GM12878 (cell line): ENCODE measurements at regions not wholly inside any gene's neighbourhood (a gene's known extent, or its start where the extent isn't known, plus 50 kb on each side); places are given as distances from the start of the nearest gene placed in this dataset.

Experiments
- ATAC-seq: fragments of 200-7000 bp; cut with Tn5 transposase; 3 replicates; pipeline ENCODE4 v1.9.1; 2020; ENCODE audit warnings: mild to moderate bottlenecking, moderate library complexity
- BruUV-seq: library from RNA; stranded (reverse); fragments of 400-500 nt; replicated peaks from 2 replicates; lab custom pipeline; 2021; lab: Mats Ljungman, UMichigan
- CTCF ChIA-PET: fragments of 300-600 bp; sonication (Branson Sonifier 250); formaldehyde crosslinking; extraction: SDS; loops from one replicate; lab custom pipeline; 2021; ENCODE audit warnings: inconsistent platforms; lab: Yijun Ruan, JAX
- POLR2A ChIA-PET: fragments of 350-600 bp; formaldehyde crosslinking; extraction: SDS; loops from one replicate; lab custom pipeline; 2021; ENCODE audit warnings: inconsistent platforms; lab: Charles Lee
- RAD21 ChIA-PET: fragments of 300-600 bp; sonication (Branson Sonifier 250); formaldehyde crosslinking; loops from one replicate; lab custom pipeline; 2023; ENCODE audit warnings: antibody characterized with exemption; ENCODE audit not compliant: unreplicated experiment; lab: Charles Lee
- SMC1A ChIA-PET: fragments of 300-600 bp; sonication (Branson Sonifier 250); formaldehyde crosslinking; loops from one replicate; lab custom pipeline; 2023; ENCODE audit not compliant: unreplicated experiment, uncharacterized antibody; lab: Charles Lee
- DNase-seq: peaks from one replicate; pipeline ENCODE4 v3.0.0-alpha.2; 2011; ENCODE audit warnings: low read depth, low spot score
- FAIRE-seq: peaks from 3 replicates; lab custom pipeline; 2011; peaks lifted over from hg19 to GRCh38; lab: Jason Lieb, UNC
- H2AFZ ChIP-seq: 2 replicates; pipeline ENCODE4 v1.6.0; 2011; ENCODE audit warnings: low read depth, low read length, control low read depth; ENCODE audit not compliant: control insufficient read depth
- H3K27ac ChIP-seq: 2 replicates; pipeline ENCODE4 v1.5.1; 2011; ENCODE audit warnings: control low read depth; ENCODE audit not compliant: control insufficient read depth, insufficient read depth
- H3K27me3 ChIP-seq, 2 experiments: replicated peaks in 1 of 2; 2 replicates each; pipeline versions ENCODE4 v1.6.0 to v1.6.1; 2011; ENCODE audit warnings: low read length in 1 of 2; ENCODE audit not compliant: control insufficient read depth in 2 of 2, insufficient read depth in 2 of 2
- H3K36me3 ChIP-seq, 2 experiments: 2 replicates each; pipeline ENCODE4 v1.5.1; 2011; ENCODE audit warnings: low read length in 1 of 2; ENCODE audit not compliant: control insufficient read depth in 2 of 2, insufficient read depth in 2 of 2
- H3K4me1 ChIP-seq: 2 replicates; pipeline ENCODE4 v1.6.1; 2011; ENCODE audit warnings: mild to moderate bottlenecking, low read length, moderate library complexity, mixed read lengths; ENCODE audit not compliant: control insufficient read depth, insufficient read depth
- H3K4me2 ChIP-seq: 2 replicates; pipeline ENCODE4 v1.6.0; 2011; ENCODE audit warnings: control low read depth; ENCODE audit not compliant: control insufficient read depth, insufficient read depth
- H3K4me3 ChIP-seq: fragments of 200-600 bp; sonication (generic); 2 replicates; pipeline ENCODE4 v1.5.1; 2016
- H3K79me2 ChIP-seq: 2 replicates; pipeline ENCODE4 v1.6.0; 2011; ENCODE audit warnings: low read length; ENCODE audit not compliant: control insufficient read depth, insufficient read depth
- H3K9ac ChIP-seq: 2 replicates; pipeline ENCODE4 v1.8.0; 2011; ENCODE audit warnings: low read length, control low read depth, mixed read lengths; ENCODE audit not compliant: control insufficient read depth, insufficient read depth
- H3K9me3 ChIP-seq: replicated peaks from 3 replicates; pipeline ENCODE4 v1.5.1; 2011; ENCODE audit warnings: mild to moderate bottlenecking, low read length; ENCODE audit not compliant: control insufficient read depth, insufficient read depth
- H4K20me1 ChIP-seq: 2 replicates; pipeline ENCODE4 v1.6.0; 2011; ENCODE audit not compliant: control insufficient read depth, insufficient read depth
- BACH1 ChIP-seq: fragments of 450-650 bp; IDR thresholded peaks from 2 replicates; pipeline ENCODE4 v1.6.1; 2017; ENCODE audit warnings: mild to moderate bottlenecking, borderline replicate concordance
- CBX3 ChIP-seq: fragments of 200-600 bp; sonication (generic); IDR thresholded peaks from 2 replicates; pipeline ENCODE4 v1.6.1; 2016; ENCODE audit warnings: low read depth, borderline replicate concordance
- CREM ChIP-seq: IDR thresholded peaks from 2 replicates; pipeline ENCODE4 v1.6.1; 2014; ENCODE audit warnings: antibody characterized with exemption, low read depth
- ETV6 ChIP-seq, 2 experiments: fragments of 450-650 bp in 1 of 2; IDR thresholded peaks in 1 of 2; conservative IDR thresholded peaks in 1 of 2; 2 replicates each; pipeline ENCODE4 v1.6.1; 2014; ENCODE audit warnings: antibody characterized with exemption in 1 of 2, borderline replicate concordance in 1 of 2, low read depth in 1 of 2, mild to moderate bottlenecking in 1 of 2, moderate library complexity in 1 of 2
- FOS ChIP-seq: IDR thresholded peaks from 3 replicates; pipeline ENCODE4 v1.6.1; 2011; ENCODE audit warnings: borderline replicate concordance; ENCODE audit not compliant: insufficient read length; ENCODE audit errors: extremely low read depth
- IKZF2 ChIP-seq, 2 experiments: fragments of 450-650 bp; IDR thresholded peaks; 2 replicates each; pipeline ENCODE4 v1.6.1; 2017; ENCODE audit warnings: mild to moderate bottlenecking in 2 of 2, moderate library complexity in 2 of 2
- PAX5 ChIP-seq: IDR thresholded peaks from 2 replicates; pipeline ENCODE4 v1.6.1; 2011; ENCODE audit warnings: low read depth, low read length, borderline replicate concordance
- POLR2A ChIP-seq: IDR thresholded peaks from 2 replicates; pipeline ENCODE4 v1.6.1; 2011; ENCODE audit warnings: low read depth, mild to moderate bottlenecking, low read length
- RAD51 ChIP-seq: fragments of 450-650 bp; IDR thresholded peaks from 2 replicates; pipeline ENCODE4 v1.6.1; 2016; ENCODE audit warnings: moderate library complexity, mild to moderate bottlenecking, inconsistent platforms
- SRF ChIP-seq, 2 experiments: IDR thresholded peaks; 2 replicates each; pipeline ENCODE4 v1.6.1; 2011; ENCODE audit warnings: low read depth in 2 of 2, low read length in 2 of 2, mild to moderate bottlenecking in 1 of 2, moderate library complexity in 1 of 2
- ZNF217 ChIP-seq: fragments of 450-650 bp; IDR thresholded peaks from 2 replicates; pipeline ENCODE4 v1.6.1; 2017; ENCODE audit warnings: antibody characterized with exemption, mild to moderate bottlenecking
- ZSCAN29 ChIP-seq: fragments of 450-650 bp; IDR thresholded peaks from 2 replicates; pipeline ENCODE4 v1.6.1; 2017; ENCODE audit warnings: mild to moderate bottlenecking, moderate library complexity
- WGBS: methylation state at CpG from one replicate; pipeline ENCODE4 v1.1.6; 2016; ENCODE audit warnings: low lambda C conversion rate; ENCODE audit not compliant: insufficient replicate concordance, insufficient coverage; ENCODE audit errors: missing lambda C conversion rate; 5-methylcytosine and 5-hydroxymethylcytosine counted together
- in situ Hi-C: fragments of 300-500 bp; cut with MboI; formaldehyde crosslinking; loops from 9 replicates; pipeline ENCODE4 v1.14.3; 2018; ENCODE audit warnings: mixed read lengths
- intact Hi-C: fragments of 100-400 bp; cut with micrococcal nuclease; formaldehyde crosslinking; loops from one replicate; pipeline ENCODE4 v1.14.2; 2022; ENCODE audit not compliant: unreplicated experiment
- TF ChIP-seq, protein P1 (sequence below): IDR thresholded peaks from 2 replicates; pipeline ENCODE4 v1.6.1; 2012; ENCODE audit warnings: mild to moderate bottlenecking, low read depth, low read length
- TF ChIP-seq, protein P2 (sequence below): IDR thresholded peaks from 2 replicates; pipeline ENCODE4 v1.6.1; 2011; ENCODE audit warnings: borderline replicate concordance, low read depth, mild to moderate bottlenecking, moderate library complexity, mixed read lengths, low read length; ENCODE audit not compliant: insufficient read depth; ENCODE audit errors: extremely low read length

GRCh38 chr14:43480976-43481375 lies 1026.1 kb downstream of the FSCB start:
- H3K9me3 ChIP-seq, result no peaks in the 10 kb centered on the region
- no peaks in the 10 kb centered on the region for H3K79me2 ChIP-seq
- ChIA-PET CTCF (no interaction called here), POLR2A (no interaction called here), SMC1A (no interaction called here), RAD21 (no interaction called here)
- no peaks in the 10 kb centered on the region for H3K27me3 ChIP-seq
- no peaks in the 10 kb centered on the region for H3K4me1 ChIP-seq
- H3K27ac ChIP-seq, result no peak overlapping the region
- BruUV-seq, result no TSS peak
- intact Hi-C loops, result no loop called here
- H2AFZ ChIP-seq, result no peak overlapping the region
- H4K20me1 ChIP-seq, result no peaks in the 10 kb centered on the region
- no peak overlapping the region for H3K4me2 ChIP-seq
- no peak overlapping the region for H3K9ac ChIP-seq
- in situ Hi-C loops, result no loop called here
- ATAC-seq (no peak), FAIRE-seq (no peak), DNase-seq (no peak)
- no peak overlapping the region for H3K4me3 ChIP-seq
- H3K36me3 ChIP-seq, result no peaks in the 10 kb centered on the region
- TF ChIP-seq RAD51, result no peak
- TF ChIP-seq SRF (IDR thresholded peaks at IDR 0.05; ENCODE audit: low read depth in 2 of 2, low read length in 2 of 2), result no peak
- TF ChIP-seq ZSCAN29, result no peak
- TF ChIP-seq POLR2A, result no peak
- no peak for TF ChIP-seq CBX3
- TF ChIP-seq PAX5, result no peak
- TF ChIP-seq ETV6 (conservative IDR thresholded peaks at IDR 0.05 in 1 of 2, IDR thresholded peaks at IDR 0.05 in 1 of 2; ENCODE audit: borderline replicate concordance in 1 of 2, low read depth in 1 of 2), result no peak
- TF ChIP-seq, protein P1, sequence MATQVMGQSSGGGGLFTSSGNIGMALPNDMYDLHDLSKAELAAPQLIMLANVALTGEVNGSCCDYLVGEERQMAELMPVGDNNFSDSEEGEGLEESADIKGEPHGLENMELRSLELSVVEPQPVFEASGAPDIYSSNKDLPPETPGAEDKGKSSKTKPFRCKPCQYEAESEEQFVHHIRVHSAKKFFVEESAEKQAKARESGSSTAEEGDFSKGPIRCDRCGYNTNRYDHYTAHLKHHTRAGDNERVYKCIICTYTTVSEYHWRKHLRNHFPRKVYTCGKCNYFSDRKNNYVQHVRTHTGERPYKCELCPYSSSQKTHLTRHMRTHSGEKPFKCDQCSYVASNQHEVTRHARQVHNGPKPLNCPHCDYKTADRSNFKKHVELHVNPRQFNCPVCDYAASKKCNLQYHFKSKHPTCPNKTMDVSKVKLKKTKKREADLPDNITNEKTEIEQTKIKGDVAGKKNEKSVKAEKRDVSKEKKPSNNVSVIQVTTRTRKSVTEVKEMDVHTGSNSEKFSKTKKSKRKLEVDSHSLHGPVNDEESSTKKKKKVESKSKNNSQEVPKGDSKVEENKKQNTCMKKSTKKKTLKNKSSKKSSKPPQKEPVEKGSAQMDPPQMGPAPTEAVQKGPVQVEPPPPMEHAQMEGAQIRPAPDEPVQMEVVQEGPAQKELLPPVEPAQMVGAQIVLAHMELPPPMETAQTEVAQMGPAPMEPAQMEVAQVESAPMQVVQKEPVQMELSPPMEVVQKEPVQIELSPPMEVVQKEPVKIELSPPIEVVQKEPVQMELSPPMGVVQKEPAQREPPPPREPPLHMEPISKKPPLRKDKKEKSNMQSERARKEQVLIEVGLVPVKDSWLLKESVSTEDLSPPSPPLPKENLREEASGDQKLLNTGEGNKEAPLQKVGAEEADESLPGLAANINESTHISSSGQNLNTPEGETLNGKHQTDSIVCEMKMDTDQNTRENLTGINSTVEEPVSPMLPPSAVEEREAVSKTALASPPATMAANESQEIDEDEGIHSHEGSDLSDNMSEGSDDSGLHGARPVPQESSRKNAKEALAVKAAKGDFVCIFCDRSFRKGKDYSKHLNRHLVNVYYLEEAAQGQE, result no peak
- TF ChIP-seq FOS, result no peak
- TF ChIP-seq BACH1, result no peak
- TF ChIP-seq, protein P2, sequence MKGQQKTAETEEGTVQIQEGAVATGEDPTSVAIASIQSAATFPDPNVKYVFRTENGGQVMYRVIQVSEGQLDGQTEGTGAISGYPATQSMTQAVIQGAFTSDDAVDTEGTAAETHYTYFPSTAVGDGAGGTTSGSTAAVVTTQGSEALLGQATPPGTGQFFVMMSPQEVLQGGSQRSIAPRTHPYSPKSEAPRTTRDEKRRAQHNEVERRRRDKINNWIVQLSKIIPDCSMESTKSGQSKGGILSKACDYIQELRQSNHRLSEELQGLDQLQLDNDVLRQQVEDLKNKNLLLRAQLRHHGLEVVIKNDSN, result no peak
- no peak for TF ChIP-seq IKZF2 (IDR thresholded peaks at IDR 0.05)
- no peak for TF ChIP-seq CREM
- TF ChIP-seq ZNF217, result no peak
- WGBS, result 93% methylated on average over 1 of the region's 1 CpG
